ENCODE measurements at regions not wholly inside any gene's neighbourhood (a gene's known extent, or its start where the extent isn't known, plus 50 kb on each side); places are given as distances from the start of the nearest gene placed in this dataset.

DNA sequence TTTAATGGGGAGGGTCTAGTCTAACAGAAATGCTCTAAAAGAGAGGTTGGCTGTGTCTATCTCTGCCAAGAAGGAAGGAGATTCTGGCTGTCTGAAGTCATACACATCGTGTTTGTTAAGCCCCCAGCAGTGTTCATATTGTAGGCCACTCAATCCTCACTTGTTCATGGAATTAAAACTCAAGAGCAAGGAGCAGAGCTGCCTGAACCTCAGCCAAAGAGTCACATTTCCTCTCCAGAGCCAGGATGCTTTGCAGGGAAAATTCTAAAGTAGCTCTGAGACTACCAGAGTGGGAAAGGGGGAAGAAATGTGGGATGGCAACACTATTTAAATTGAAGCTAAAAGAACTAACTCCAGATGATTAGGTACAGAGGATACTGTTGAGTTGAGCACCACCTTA, 190.7 kb upstream of the CXCR4 start:
- TF ChIP-seq, protein P1, sequence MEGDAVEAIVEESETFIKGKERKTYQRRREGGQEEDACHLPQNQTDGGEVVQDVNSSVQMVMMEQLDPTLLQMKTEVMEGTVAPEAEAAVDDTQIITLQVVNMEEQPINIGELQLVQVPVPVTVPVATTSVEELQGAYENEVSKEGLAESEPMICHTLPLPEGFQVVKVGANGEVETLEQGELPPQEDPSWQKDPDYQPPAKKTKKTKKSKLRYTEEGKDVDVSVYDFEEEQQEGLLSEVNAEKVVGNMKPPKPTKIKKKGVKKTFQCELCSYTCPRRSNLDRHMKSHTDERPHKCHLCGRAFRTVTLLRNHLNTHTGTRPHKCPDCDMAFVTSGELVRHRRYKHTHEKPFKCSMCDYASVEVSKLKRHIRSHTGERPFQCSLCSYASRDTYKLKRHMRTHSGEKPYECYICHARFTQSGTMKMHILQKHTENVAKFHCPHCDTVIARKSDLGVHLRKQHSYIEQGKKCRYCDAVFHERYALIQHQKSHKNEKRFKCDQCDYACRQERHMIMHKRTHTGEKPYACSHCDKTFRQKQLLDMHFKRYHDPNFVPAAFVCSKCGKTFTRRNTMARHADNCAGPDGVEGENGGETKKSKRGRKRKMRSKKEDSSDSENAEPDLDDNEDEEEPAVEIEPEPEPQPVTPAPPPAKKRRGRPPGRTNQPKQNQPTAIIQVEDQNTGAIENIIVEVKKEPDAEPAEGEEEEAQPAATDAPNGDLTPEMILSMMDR (IDR thresholded peaks at IDR 0.05), result no peak
- H3K27ac ChIP-seq, result no peak overlapping the region
- DNase-seq (no peak), ATAC-seq (no peak)
- H3K4me1 ChIP-seq, result no peaks in the 10 kb centered on the region
- intact Hi-C loops (cut with DNase I), result no loop called here
- H3K27me3 ChIP-seq, result no peaks in the 10 kb centered on the region
- no peaks in the 10 kb centered on the region for H3K9me3 ChIP-seq
- no peak overlapping the region for H3K4me3 ChIP-seq
- H3K36me3 ChIP-seq, result no peaks in the 10 kb centered on the region

DNA sequence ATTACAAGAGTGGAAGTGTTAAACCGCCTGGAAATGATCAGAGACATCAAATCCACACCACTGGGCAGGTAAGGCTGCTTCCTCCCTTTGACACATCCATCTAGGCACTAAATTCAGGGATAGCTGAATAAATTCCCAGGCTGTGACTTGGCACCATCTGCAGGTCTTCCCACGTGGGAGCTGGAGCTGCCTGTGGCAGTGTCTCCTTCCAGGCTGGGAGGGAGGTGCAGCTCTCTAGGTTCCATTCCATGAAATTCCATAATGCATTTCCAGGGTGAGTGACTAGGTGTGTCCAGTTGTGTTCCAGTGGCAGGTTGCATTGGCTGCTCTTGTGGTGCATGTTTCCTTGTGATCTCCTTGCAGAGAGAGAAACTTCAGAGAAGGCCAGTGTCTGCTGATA, 188.9 kb upstream of the CXCR4 start:
- Histone ChIP-seq H3K4me3 (no peak overlapping the region), H3K4me1 (no peaks in the 10 kb centered on the region), H3K9me3 (no peaks in the 10 kb centered on the region), H3K36me3 (no peaks in the 10 kb centered on the region), H3K27ac (no peak overlapping the region), H3K27me3 (no peaks in the 10 kb centered on the region)
- DNase-seq, result no peak
- intact Hi-C loops (cut with DNase I), result no loop called here
- TF ChIP-seq, protein P1 (IDR thresholded peaks at IDR 0.05), result no peak
- ATAC-seq, result no peak

GRCh38 chr2:136305517-136306192, 187.7 kb upstream of the CXCR4 start:
- DNase-seq, result no peak
- no peaks in the 10 kb centered on the region for H3K4me1 ChIP-seq
- no peaks in the 10 kb centered on the region for H3K27me3 ChIP-seq
- H3K9me3 ChIP-seq, result no peaks in the 10 kb centered on the region
- TF ChIP-seq, protein P1 (IDR thresholded peaks at IDR 0.05), result no peak
- no peak for ATAC-seq
- H3K36me3 ChIP-seq, result no peaks in the 10 kb centered on the region
- intact Hi-C loops (cut with DNase I), result no loop called here
- no peak overlapping the region for H3K27ac ChIP-seq
- H3K4me3 ChIP-seq, result no peak overlapping the region

GRCh38 chr2:136301006-136301405, 183.1 kb upstream of the CXCR4 start:
- ATAC-seq, result no peak
- Histone ChIP-seq H3K27me3 (no peaks in the 10 kb centered on the region), H3K4me3 (no peak overlapping the region), H3K4me1 (peaks cover 0 to 8% of the 10 kb centered on the region in 2 donors), H3K36me3 (no peaks in the 10 kb centered on the region), H3K27ac (no peak overlapping the region), H3K9me3 (no peaks in the 10 kb centered on the region)
- no peak for DNase-seq
- TF ChIP-seq, protein P1 (IDR thresholded peaks at IDR 0.05), result no peak
- intact Hi-C loops (cut with DNase I), result no loop called here

- no peaks in the 10 kb centered on the region for H3K36me3 ChIP-seq
- H3K4me3 ChIP-seq, result no peak overlapping the region
- H3K27me3 ChIP-seq, result no peaks in the 10 kb centered on the region
- H3K4me1 ChIP-seq, result peaks cover 0 to 8% of the 10 kb centered on the region in 2 donors
- no peak for ATAC-seq
- DNase-seq, result no peak
- no peak overlapping the region for H3K27ac ChIP-seq
- no peaks in the 10 kb centered on the region for H3K9me3 ChIP-seq
- intact Hi-C loops (cut with DNase I), result no loop called here
- TF ChIP-seq, protein P1 (IDR thresholded peaks at IDR 0.05), result no peak
Measured at GRCh38 chr2:136298631-136299030, 180.7 kb upstream of the CXCR4 start.

Data from left lung (tissue), 4 donors.